ENCODE measurements at regions not wholly inside any gene's neighbourhood (a gene's known extent, or its start where the extent isn't known, plus 50 kb on each side); places are given as distances from the start of the nearest gene placed in this dataset.

- Mint-ChIP-seq H3K27me3 (ENCODE audit: low read depth) (no peaks in the 10 kb centered on the region), H3K4me1 (ENCODE audit: low read depth) (peaks cover 32% of the 10 kb centered on the region), H3K27ac (ENCODE audit: unreplicated experiment) (peak overlapping the region; percentile 59), H3K9me3 (ENCODE audit: low read depth) (no peaks in the 10 kb centered on the region), H3K36me3 (ENCODE audit: low read depth) (no peaks in the 10 kb centered on the region), H3K4me3 (ENCODE audit: unreplicated experiment) (no peak overlapping the region)
- DNase-seq (ENCODE audit: low spot score) = no peak
- TF ChIP-seq CTCF (IDR thresholded peaks at IDR 0.05) = no peak
These were observed 259.7 kb downstream of the TMX3 start for GRCh38 chr18:68455229-68455603.

GRCh38 chr18:68454511-68455228, 260.2 kb downstream of the TMX3 start:
- H3K27me3 Mint-ChIP-seq (ENCODE audit: low read depth) = no peaks in the 10 kb centered on the region
- H3K36me3 Mint-ChIP-seq (ENCODE audit: low read depth) = no peaks in the 10 kb centered on the region
- no peak for DNase-seq (ENCODE audit: low spot score)
- H3K27ac Mint-ChIP-seq (ENCODE audit: unreplicated experiment) = peak overlapping the region; percentile 59
- peaks cover 34% of the 10 kb centered on the region for H3K4me1 Mint-ChIP-seq (ENCODE audit: low read depth)
- TF ChIP-seq CTCF (IDR thresholded peaks at IDR 0.05) = no peak
- H3K9me3 Mint-ChIP-seq (ENCODE audit: low read depth) = no peaks in the 10 kb centered on the region
- H3K4me3 Mint-ChIP-seq (ENCODE audit: unreplicated experiment) = no peak overlapping the region

- peaks cover 8% of the 10 kb centered on the region for H3K4me1 Mint-ChIP-seq (ENCODE audit: low read depth)
- H3K36me3 Mint-ChIP-seq (ENCODE audit: low read depth) = no peaks in the 10 kb centered on the region
- TF ChIP-seq CTCF (IDR thresholded peaks at IDR 0.05) = no peak
- H3K27ac Mint-ChIP-seq (ENCODE audit: unreplicated experiment) = no peak overlapping the region
- no peaks in the 10 kb centered on the region for H3K9me3 Mint-ChIP-seq (ENCODE audit: low read depth)
- H3K27me3 Mint-ChIP-seq (ENCODE audit: low read depth) = no peaks in the 10 kb centered on the region
- no peak for DNase-seq (ENCODE audit: low spot score)
- no peak overlapping the region for H3K4me3 Mint-ChIP-seq (ENCODE audit: unreplicated experiment)
These were observed 265.6 kb downstream of the TMX3 start for GRCh38 chr18:68449292-68449691.

- peaks cover 7% of the 10 kb centered on the region for H3K4me1 Mint-ChIP-seq (ENCODE audit: low read depth)
- no peak for DNase-seq (ENCODE audit: low spot score)
- no peaks in the 10 kb centered on the region for H3K27me3 Mint-ChIP-seq (ENCODE audit: low read depth)
- no peaks in the 10 kb centered on the region for H3K9me3 Mint-ChIP-seq (ENCODE audit: low read depth)
- H3K4me3 Mint-ChIP-seq (ENCODE audit: unreplicated experiment) = no peak overlapping the region
- no peak overlapping the region for H3K27ac Mint-ChIP-seq (ENCODE audit: unreplicated experiment)
- no peaks in the 10 kb centered on the region for H3K36me3 Mint-ChIP-seq (ENCODE audit: low read depth)
- no peak for TF ChIP-seq CTCF (IDR thresholded peaks at IDR 0.05)
These were observed 266.2 kb downstream of the TMX3 start for GRCh38 chr18:68448736-68449135.

- no peak for DNase-seq (ENCODE audit: low spot score)
These were observed 267.6 kb downstream of the TMX3 start for GRCh38 chr18:68447286-68447685.

More at GRCh38 chr18:68447286-68447685, 267.6 kb downstream of the TMX3 start:
- H3K9me3 Mint-ChIP-seq (ENCODE audit: low read depth) = no peaks in the 10 kb centered on the region
- no peak for TF ChIP-seq CTCF (IDR thresholded peaks at IDR 0.05)
- no peaks in the 10 kb centered on the region for H3K27me3 Mint-ChIP-seq (ENCODE audit: low read depth)
- peaks cover 7% of the 10 kb centered on the region for H3K4me1 Mint-ChIP-seq (ENCODE audit: low read depth)
- no peak overlapping the region for H3K27ac Mint-ChIP-seq (ENCODE audit: unreplicated experiment)
- no peaks in the 10 kb centered on the region for H3K36me3 Mint-ChIP-seq (ENCODE audit: low read depth)
- no peak overlapping the region for H3K4me3 Mint-ChIP-seq (ENCODE audit: unreplicated experiment)
